ENCODE measurements at regions not wholly inside any gene's neighbourhood (a gene's known extent, or its start where the extent isn't known, plus 50 kb on each side); places are given as distances from the start of the nearest gene placed in this dataset.

- Mint-ChIP-seq H3K9me3 (ENCODE audit: unreplicated experiment) (peaks cover 3% of the 10 kb centered on the region), H3K36me3 (ENCODE audit: low read depth, unreplicated experiment) (no peaks in the 10 kb centered on the region), H3K27ac (ENCODE audit: unreplicated experiment) (no peak overlapping the region), H3K4me1 (ENCODE audit: unreplicated experiment) (no peaks in the 10 kb centered on the region), H3K27me3 (ENCODE audit: unreplicated experiment) (no peaks in the 10 kb centered on the region), H3K4me3 (ENCODE audit: unreplicated experiment) (no peak overlapping the region)
- DNase-seq (ENCODE audit: low spot score) = no peak
- TF ChIP-seq, protein P1, sequence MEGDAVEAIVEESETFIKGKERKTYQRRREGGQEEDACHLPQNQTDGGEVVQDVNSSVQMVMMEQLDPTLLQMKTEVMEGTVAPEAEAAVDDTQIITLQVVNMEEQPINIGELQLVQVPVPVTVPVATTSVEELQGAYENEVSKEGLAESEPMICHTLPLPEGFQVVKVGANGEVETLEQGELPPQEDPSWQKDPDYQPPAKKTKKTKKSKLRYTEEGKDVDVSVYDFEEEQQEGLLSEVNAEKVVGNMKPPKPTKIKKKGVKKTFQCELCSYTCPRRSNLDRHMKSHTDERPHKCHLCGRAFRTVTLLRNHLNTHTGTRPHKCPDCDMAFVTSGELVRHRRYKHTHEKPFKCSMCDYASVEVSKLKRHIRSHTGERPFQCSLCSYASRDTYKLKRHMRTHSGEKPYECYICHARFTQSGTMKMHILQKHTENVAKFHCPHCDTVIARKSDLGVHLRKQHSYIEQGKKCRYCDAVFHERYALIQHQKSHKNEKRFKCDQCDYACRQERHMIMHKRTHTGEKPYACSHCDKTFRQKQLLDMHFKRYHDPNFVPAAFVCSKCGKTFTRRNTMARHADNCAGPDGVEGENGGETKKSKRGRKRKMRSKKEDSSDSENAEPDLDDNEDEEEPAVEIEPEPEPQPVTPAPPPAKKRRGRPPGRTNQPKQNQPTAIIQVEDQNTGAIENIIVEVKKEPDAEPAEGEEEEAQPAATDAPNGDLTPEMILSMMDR (IDR thresholded peaks at IDR 0.05; ENCODE audit: unreplicated experiment) = no peak
Measured at GRCh38 chr3:87973906-87974305, 84.9 kb downstream of the CGGBP1 start.

DNA sequence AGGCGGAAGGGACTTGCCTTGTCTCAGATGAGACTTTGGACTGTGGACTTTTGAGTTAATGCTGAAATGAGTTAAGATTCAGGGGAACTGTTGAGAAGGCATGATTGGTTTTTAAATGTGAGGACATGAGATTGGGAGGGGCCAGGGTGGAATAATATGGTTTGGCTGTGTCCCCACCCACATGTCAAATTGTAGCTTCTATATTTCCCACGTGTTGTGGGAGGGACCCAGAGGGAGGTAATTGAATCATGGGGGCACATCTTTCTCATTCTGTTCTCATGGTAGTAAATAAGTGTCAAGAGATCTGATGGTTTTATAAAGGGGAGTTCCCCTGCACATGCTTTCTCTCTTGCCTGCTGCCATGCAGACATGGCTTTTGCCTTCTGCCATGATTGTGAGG lies 89.2 kb downstream of the CGGBP1 start:
- Mint-ChIP-seq H3K27me3 (ENCODE audit: unreplicated experiment) (no peaks in the 10 kb centered on the region), H3K9me3 (ENCODE audit: unreplicated experiment) (no peaks in the 10 kb centered on the region), H3K27ac (ENCODE audit: unreplicated experiment) (no peak overlapping the region), H3K4me3 (ENCODE audit: unreplicated experiment) (no peak overlapping the region), H3K36me3 (ENCODE audit: low read depth, unreplicated experiment) (peaks cover 4% of the 10 kb centered on the region), H3K4me1 (ENCODE audit: unreplicated experiment) (no peaks in the 10 kb centered on the region)
- no peak for DNase-seq (ENCODE audit: low spot score)
- TF ChIP-seq, protein P1 (IDR thresholded peaks at IDR 0.05; ENCODE audit: unreplicated experiment) = no peak

DNA sequence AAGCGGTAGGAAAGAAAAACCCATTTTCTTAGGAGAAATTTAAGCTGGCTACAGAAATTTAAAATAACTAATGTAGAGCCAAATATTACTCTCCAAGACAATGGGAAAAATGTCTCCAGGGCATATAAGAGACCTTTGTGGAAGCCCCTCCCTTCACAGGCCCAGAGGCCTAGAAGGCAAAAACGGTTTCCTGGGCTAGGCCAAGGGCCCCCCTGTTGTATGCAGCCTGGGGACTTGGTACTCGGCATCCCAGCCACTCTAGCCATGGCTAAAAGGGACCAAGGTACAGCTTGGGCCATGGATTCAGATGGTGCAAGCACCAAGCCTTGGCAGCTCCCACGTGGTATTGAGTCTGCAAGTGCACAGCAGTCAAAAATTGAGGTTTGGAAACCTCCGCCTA lies 90.1 kb downstream of the CGGBP1 start:
- no peaks in the 10 kb centered on the region for H3K27me3 Mint-ChIP-seq (ENCODE audit: unreplicated experiment)
- TF ChIP-seq, protein P1 (IDR thresholded peaks at IDR 0.05; ENCODE audit: unreplicated experiment) = no peak
- DNase-seq (ENCODE audit: low spot score) = no peak
- no peaks in the 10 kb centered on the region for H3K4me1 Mint-ChIP-seq (ENCODE audit: unreplicated experiment)
- no peak overlapping the region for H3K4me3 Mint-ChIP-seq (ENCODE audit: unreplicated experiment)
- H3K27ac Mint-ChIP-seq (ENCODE audit: unreplicated experiment) = no peak overlapping the region
- no peaks in the 10 kb centered on the region for H3K9me3 Mint-ChIP-seq (ENCODE audit: unreplicated experiment)
- H3K36me3 Mint-ChIP-seq (ENCODE audit: low read depth, unreplicated experiment) = peaks cover 4% of the 10 kb centered on the region

DNA sequence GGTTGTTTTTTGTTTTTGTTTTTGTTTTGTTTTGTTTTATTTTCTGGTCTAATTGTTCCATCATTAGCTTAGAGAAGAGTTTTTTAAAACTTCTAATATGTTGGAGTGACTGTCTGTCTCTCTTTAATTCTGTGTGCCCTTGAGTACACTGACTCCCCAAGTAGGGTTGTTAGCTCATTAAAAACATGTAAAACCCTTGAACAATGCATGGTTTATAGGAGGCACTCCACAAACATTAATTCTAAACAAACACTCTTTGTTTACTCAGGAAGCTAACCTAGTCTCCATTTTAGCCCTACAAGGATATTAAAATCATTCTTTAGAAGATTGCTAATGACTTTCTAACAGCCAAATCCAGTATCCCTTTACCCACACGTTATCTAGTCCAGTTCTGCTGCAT lies 100.5 kb downstream of the CGGBP1 start:
- Mint-ChIP-seq H3K4me1 (ENCODE audit: unreplicated experiment) (peaks cover 2% of the 10 kb centered on the region), H3K36me3 (ENCODE audit: low read depth, unreplicated experiment) (no peaks in the 10 kb centered on the region), H3K27me3 (ENCODE audit: unreplicated experiment) (no peaks in the 10 kb centered on the region), H3K4me3 (ENCODE audit: unreplicated experiment) (no peak overlapping the region), H3K27ac (ENCODE audit: unreplicated experiment) (no peak overlapping the region), H3K9me3 (ENCODE audit: unreplicated experiment) (no peaks in the 10 kb centered on the region)
- no peak for DNase-seq (ENCODE audit: low spot score)
- TF ChIP-seq, protein P1 (IDR thresholded peaks at IDR 0.05; ENCODE audit: unreplicated experiment) = no peak

- Mint-ChIP-seq H3K4me3 (ENCODE audit: unreplicated experiment) (no peak overlapping the region), H3K4me1 (ENCODE audit: unreplicated experiment) (peaks cover 2% of the 10 kb centered on the region), H3K27ac (ENCODE audit: unreplicated experiment) (no peak overlapping the region), H3K27me3 (ENCODE audit: unreplicated experiment) (no peaks in the 10 kb centered on the region), H3K36me3 (ENCODE audit: low read depth, unreplicated experiment) (no peaks in the 10 kb centered on the region), H3K9me3 (ENCODE audit: unreplicated experiment) (no peaks in the 10 kb centered on the region)
- TF ChIP-seq, protein P1 (IDR thresholded peaks at IDR 0.05; ENCODE audit: unreplicated experiment) = no peak
- DNase-seq (ENCODE audit: low spot score) = no peak
Measured at GRCh38 chr3:87957575-87957974, 101.2 kb downstream of the CGGBP1 start.

Measured in endothelial cell (in vitro differentiated cells).